ENCODE measurements at regions not wholly inside any gene's neighbourhood (a gene's known extent, or its start where the extent isn't known, plus 50 kb on each side); places are given as distances from the start of the nearest gene placed in this dataset.
"Not testable (repeated sequence)": the region's sequence is repeated elsewhere in the genome, so short reads cannot be mapped to it uniquely, and the experiment has no call there.

GRCh38 chr4:173609158-173609557, 79.1 kb upstream of the HAND2 start:
- TF ChIP-seq ZFP3 (CRISPR knock-in tag; IDR thresholded peaks at IDR 0.05) = no peak
- TF ChIP-seq CSRNP3 (CRISPR knock-in tag; IDR thresholded peaks at IDR 0.05) = no peak
- no peak for TF ChIP-seq ISL1 (CRISPR knock-in tag; IDR thresholded peaks at IDR 0.05)
- TF ChIP-seq ZC3H10 (CRISPR knock-in tag; IDR thresholded peaks at IDR 0.05) = no peak
- no peak for TF ChIP-seq BACH2 (CRISPR knock-in tag; IDR thresholded peaks at IDR 0.05; ENCODE audit: borderline replicate concordance)
- no peak for TF ChIP-seq TOX (CRISPR knock-in tag; IDR thresholded peaks at IDR 0.05; ENCODE audit: borderline replicate concordance)
- no peak for TF ChIP-seq TSHZ2 (CRISPR knock-in tag; IDR thresholded peaks at IDR 0.05)
- TF ChIP-seq SNAI2 (CRISPR knock-in tag; IDR thresholded peaks at IDR 0.05) = no peak
- TF ChIP-seq ZFP30 (CRISPR knock-in tag; IDR thresholded peaks at IDR 0.05) = no peak
- no peak for TF ChIP-seq RARB (CRISPR knock-in tag; IDR thresholded peaks at IDR 0.05)
- no peak for TF ChIP-seq ZNF8 (CRISPR knock-in tag; IDR thresholded peaks at IDR 0.05)
- TF ChIP-seq ZNF70 (CRISPR knock-in tag; IDR thresholded peaks at IDR 0.05) = no peak
- TF ChIP-seq TCF4 (CRISPR knock-in tag; IDR thresholded peaks at IDR 0.05; ENCODE audit: borderline replicate concordance) = no peak
- TF ChIP-seq PPARA (CRISPR knock-in tag; IDR thresholded peaks at IDR 0.05; ENCODE audit: borderline replicate concordance) = no peak
- no peak for TF ChIP-seq ARNTL (CRISPR knock-in tag; IDR thresholded peaks at IDR 0.05; ENCODE audit: borderline replicate concordance, low read depth)
- ATAC-seq = no peak

GRCh38 chr4:173608632-173609031, 78.6 kb upstream of the HAND2 start:
- ATAC-seq = not testable (repeated sequence)

- TF ChIP-seq PATZ1 (CRISPR knock-in tag; IDR thresholded peaks at IDR 0.05; ENCODE audit: borderline replicate concordance) = no peak
- TF ChIP-seq ZFP3 (CRISPR knock-in tag; IDR thresholded peaks at IDR 0.05) = no peak
- TF ChIP-seq OSR1 (CRISPR knock-in tag; IDR thresholded peaks at IDR 0.05) = no peak
- TF ChIP-seq BACH2 (CRISPR knock-in tag; IDR thresholded peaks at IDR 0.05; ENCODE audit: borderline replicate concordance) = no peak
- no peak for TF ChIP-seq POU6F1 (CRISPR knock-in tag; IDR thresholded peaks at IDR 0.05; ENCODE audit: borderline replicate concordance, low read depth)
- TF ChIP-seq PPARA (CRISPR knock-in tag; IDR thresholded peaks at IDR 0.05; ENCODE audit: borderline replicate concordance) = no peak
- TF ChIP-seq TSHZ2 (CRISPR knock-in tag; IDR thresholded peaks at IDR 0.05) = no peak
- no peak for TF ChIP-seq ESRRG (CRISPR knock-in tag; IDR thresholded peaks at IDR 0.05)
- no peak for TF ChIP-seq ZNF8 (CRISPR knock-in tag; IDR thresholded peaks at IDR 0.05)
- TF ChIP-seq CSRNP3 (CRISPR knock-in tag; IDR thresholded peaks at IDR 0.05) = no peak
- no peak for ATAC-seq
These were observed 61.7 kb upstream of the HAND2 start for GRCh38 chr4:173591760-173592159.

Measured in SK-N-SH treated with all-trans-retinoic acid at 6 μM for 48 hours (cell line).